Cardiac fibroblast (primary cell): ENCODE measurements at regions not wholly inside any gene's neighbourhood (a gene's known extent, or its start where the extent isn't known, plus 50 kb on each side); places are given as distances from the start of the nearest gene placed in this dataset.

Source experiments
- DNase-seq, 2 donors: peaks; one replicate each; pipeline versions ENCODE4 v3.0.0 to v3.0.0-alpha.2; 2010; ENCODE audit warnings: low read depth in 2 of 2
- H3K4me3 ChIP-seq, 2 donors: replicated peaks in 1 of 2; 1 replicate in 1 of 2; 2 replicates in 1 of 2; pipeline ENCODE4 v1.5.1; 2011; ENCODE audit warnings: low read depth in 2 of 2, low read length in 2 of 2, mild to moderate bottlenecking in 2 of 2, moderate library complexity in 1 of 2
- TF ChIP-seq, protein P1 (sequence below): IDR thresholded peaks from one replicate; pipeline ENCODE4 v1.5.1; 2011; ENCODE audit warnings: low read depth, mild to moderate bottlenecking, low read length, inconsistent platforms

DNA sequence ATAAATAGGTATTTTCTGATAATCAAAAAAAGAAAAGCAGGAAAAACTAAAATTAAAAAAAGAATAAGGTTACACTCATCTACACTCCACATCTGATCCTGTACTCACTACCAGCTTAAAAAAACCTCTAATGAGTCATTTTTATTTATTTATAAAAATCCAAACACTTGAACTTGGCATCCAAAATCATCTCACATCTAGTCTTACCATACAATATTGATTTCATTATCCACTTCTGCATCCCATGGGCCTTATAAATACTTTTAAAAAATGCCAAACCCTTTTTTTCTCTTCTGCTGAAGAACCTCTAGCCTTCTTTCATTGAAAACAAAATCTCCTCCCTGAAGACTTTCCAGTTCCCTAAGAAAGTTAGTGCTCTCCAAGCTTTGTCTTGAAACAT lies 109.7 kb downstream of the TMTC3 start:
- TF ChIP-seq, protein P1, sequence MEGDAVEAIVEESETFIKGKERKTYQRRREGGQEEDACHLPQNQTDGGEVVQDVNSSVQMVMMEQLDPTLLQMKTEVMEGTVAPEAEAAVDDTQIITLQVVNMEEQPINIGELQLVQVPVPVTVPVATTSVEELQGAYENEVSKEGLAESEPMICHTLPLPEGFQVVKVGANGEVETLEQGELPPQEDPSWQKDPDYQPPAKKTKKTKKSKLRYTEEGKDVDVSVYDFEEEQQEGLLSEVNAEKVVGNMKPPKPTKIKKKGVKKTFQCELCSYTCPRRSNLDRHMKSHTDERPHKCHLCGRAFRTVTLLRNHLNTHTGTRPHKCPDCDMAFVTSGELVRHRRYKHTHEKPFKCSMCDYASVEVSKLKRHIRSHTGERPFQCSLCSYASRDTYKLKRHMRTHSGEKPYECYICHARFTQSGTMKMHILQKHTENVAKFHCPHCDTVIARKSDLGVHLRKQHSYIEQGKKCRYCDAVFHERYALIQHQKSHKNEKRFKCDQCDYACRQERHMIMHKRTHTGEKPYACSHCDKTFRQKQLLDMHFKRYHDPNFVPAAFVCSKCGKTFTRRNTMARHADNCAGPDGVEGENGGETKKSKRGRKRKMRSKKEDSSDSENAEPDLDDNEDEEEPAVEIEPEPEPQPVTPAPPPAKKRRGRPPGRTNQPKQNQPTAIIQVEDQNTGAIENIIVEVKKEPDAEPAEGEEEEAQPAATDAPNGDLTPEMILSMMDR: no peak
- DNase-seq: no peak
- H3K4me3 ChIP-seq: no peak overlapping the region

DNA sequence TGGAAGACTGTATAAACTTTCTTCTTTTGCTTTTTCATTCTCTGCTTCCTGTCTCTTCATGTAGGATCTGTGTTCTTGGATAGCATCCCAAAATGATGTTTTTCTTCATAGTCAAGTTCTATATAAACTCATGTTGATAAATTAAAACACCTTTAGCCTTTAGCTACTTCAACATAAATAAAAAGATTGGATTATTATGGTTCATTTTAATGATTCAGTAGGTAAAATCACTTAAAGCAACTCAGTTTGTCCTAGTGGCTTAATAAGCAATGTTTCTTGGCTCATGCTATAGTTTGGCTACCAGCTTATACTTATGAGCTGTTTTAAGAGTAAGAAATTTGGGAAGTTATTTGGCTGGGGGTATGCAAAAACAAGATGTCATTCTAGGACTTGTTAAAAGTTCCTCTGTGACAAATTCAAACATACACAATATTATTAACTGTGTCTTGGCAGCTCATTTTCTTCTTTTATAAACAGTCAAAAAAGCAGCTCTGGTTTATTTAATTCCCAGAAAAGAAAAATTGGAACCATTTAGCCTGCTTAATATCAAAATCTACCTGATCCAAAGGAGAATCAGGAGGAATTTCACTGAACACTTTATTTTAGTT lies 111.4 kb downstream of the TMTC3 start:
- no peak for DNase-seq
- H3K4me3 ChIP-seq: no peak overlapping the region
- TF ChIP-seq, protein P1: no peak

DNA sequence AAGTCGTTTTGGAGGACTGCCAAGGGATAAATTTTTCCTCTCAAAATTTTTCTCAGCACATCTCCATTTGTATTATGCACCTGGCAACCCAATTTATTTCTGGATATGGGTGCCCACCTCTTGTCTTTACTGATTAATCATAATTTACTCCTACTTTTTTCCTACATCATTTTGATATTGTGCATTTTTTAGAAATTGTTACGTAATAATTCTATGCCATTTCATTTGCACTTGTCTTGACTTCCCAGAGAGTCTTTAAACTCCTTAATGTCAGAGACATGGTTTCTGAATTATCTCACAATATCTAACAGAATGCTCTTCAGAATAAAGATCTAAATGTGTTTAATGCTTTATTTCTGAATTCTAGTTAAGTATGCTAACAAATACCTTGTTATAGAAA lies 113.1 kb downstream of the TMTC3 start:
- no peak for DNase-seq
- no peak overlapping the region for H3K4me3 ChIP-seq
- TF ChIP-seq, protein P1: no peak

DNA sequence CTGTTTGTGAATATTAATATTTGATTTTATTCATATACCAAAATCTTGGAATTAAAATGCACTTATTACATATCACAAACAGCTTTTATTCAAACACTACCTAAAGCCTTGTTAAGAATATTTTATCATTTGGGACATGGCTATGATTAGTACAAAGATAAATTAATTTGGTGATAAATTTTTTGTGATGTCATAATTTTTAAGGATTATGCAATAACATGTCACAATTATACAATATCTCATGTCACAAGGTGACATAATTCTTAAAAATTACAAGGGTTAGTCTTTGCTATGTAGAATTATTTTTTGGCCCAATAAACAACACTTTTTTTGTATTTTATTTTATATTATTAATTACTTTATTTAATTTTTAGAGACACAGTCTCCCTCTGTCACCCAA lies 113.7 kb downstream of the TMTC3 start:
- H3K4me3 ChIP-seq: no peak overlapping the region
- TF ChIP-seq, protein P1: no peak
- no peak for DNase-seq

DNA sequence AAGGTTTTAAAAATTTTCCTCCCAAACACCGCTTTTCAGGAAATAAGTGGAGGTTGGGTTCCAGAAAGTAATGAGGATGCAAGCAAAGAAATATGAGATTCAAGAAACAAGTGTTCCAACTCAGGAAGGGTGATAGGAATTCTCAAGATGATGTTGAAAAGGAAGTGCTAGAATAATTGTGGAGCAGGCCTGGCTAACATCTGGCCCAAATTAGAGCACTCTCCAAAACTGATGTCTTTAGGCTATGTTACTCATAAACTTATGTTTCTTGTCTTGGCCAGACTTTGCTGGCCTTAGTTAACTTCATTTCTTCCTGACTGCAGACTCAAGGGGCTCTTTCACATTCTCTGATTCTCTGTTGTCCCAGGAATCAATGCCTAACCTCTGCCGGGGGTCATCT lies 116.3 kb downstream of the TMTC3 start:
- DNase-seq: no peak
- TF ChIP-seq, protein P1: no peak
- H3K4me3 ChIP-seq: no peak overlapping the region

DNA sequence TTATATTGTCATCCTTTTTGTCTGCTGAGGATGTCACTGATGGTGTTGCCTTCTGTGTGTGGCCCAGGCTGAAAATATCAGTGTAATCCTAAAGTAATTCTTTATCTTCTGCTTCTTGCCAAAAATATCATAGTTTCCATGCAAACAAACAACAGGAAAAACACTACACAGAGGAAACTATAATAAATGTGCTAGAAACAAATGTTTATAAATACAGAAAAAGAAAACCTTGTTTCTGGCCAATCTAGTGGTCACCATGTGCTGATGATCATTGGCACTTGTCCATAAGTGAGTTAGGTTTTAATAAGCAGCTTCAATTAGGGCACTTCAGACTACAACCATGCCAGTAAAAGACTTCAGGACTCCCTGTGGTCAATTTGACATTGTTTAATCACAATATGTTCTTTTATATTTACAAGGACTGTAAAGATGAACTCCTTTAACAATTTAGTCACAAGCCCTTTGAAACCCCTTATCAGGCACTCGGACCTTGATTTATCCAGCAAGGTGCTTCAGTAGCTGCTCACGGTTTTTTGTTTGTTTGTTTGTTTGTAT lies 124.8 kb downstream of the TMTC3 start:
- peak in 1 of 2 donors; percentile 33 for DNase-seq
- H3K4me3 ChIP-seq: no peak overlapping the region
- TF ChIP-seq, protein P1: no peak

DNA sequence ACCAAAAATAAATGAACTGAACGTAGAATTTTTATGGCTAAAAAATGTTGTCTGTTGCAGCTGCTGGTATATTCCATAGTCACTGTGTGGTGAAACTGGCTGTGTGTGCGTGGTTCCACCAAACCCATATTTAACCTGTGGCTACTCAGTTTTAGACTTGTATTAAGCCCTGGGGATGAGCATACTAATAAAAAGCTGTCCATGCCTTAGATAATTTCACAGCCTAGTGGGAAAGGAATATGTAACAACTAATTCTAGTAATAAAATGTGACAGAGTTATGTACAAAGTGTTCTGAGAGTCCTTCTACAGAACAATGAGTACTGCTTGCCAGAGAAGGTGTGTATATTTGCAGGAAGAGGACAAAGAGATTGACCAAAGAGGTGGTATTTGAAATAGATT lies 125.5 kb downstream of the TMTC3 start:
- no peak overlapping the region for H3K4me3 ChIP-seq
- no peak for DNase-seq
- TF ChIP-seq, protein P1: no peak
